ENCODE measurements at regions not wholly inside any gene's neighbourhood (a gene's known extent, or its start where the extent isn't known, plus 50 kb on each side); places are given as distances from the start of the nearest gene placed in this dataset.
"Not testable (repeated sequence)": the region's sequence is repeated elsewhere in the genome, so short reads cannot be mapped to it uniquely, and the experiment has no call there.

DNA sequence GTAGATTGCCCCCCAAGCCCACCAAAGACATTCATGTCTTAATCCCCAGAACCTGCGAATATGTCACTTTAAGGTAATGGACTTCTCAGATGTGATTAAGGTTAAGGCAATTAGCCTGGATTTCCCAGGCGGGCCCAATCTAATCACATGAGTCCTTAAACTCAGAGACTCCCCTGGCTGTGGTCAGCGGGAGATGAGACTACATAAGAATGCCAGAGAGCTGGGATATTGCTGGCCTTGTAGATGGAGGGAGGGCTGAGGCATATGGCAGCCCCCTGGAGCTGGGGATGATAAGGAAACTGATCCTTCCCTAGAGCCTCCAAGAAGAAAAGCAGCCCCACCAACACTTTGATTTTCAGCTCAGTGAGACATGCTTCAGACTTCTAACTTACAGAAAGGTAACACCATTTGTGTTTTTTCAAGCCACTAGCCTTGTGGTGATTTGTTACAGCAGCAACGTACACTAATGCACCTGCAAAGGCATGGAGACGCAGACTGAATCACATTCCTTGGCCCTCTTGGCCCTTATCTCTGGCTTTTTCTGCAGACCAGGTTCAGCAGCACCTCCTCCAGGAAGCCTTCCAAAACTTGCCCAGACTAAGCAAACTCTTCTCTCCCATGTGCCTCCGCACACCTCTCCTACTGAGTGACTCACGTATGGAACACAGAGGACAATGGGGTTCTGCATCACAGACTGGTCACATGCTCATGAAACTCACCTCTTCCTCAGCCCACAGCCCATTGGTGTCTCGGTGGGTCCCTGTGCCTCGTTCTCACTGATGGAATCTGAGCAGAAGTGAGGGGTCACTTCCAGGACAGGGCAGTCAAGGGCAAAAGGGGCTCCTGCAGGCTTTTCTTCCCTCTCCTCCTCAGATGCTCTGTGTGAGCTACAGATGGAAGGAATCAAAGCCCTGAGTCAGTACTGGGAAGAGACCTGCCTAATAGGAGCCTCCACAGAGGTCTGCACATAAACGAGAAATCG, 86.3 kb upstream of the HMGXB4 start:
- TF ChIP-seq POLR2A (IDR thresholded peaks at IDR 0.05; ENCODE audit: low read depth, low read length), result no peak
- no peak for FAIRE-seq
- DNase-seq (ENCODE audit: insufficient read length, low spot score), result no peak

DNA sequence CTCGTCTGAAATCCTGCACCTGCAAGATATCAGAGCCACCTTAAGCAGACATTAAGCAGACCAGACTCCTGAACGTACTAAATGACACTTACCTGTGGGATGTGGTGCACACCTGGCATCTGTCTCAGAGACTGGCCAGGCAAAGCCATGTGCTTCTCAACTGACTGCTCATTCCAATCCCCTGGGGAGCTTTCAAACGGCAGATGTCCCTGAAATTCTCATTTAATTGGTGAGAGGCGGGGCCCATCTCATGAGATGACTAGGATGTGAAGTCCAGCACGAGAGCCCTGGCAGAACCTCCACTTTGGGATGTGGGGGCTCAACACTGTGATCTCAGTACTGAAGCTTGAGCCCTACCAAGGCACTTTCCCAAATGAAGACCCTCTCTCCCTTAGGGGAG, 84.9 kb upstream of the HMGXB4 start:
- FAIRE-seq (no peak), DNase-seq (ENCODE audit: insufficient read length, low spot score) (no peak)
- TF ChIP-seq POLR2A (IDR thresholded peaks at IDR 0.05; ENCODE audit: low read depth, low read length), result no peak

DNA sequence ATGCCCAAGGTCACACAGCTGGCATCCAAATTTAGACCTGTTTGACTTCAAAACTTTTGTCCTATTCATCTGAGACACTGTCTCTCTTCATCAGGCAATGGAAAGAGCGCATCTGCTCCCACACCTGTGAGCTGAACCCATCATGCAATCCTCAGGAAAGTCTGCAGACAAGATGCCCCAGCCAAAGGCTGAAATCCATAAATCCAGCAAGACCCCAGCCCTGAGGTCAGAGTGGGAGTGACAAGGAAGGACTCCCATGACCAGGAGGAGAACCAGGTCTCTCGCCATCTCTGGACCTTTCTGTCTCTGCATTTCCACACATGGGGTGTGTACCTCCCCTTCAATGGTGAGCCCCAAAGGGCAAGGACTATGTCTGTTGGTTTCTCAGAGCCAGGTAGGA, 83.6 kb upstream of the HMGXB4 start:
- no peak for TF ChIP-seq POLR2A (IDR thresholded peaks at IDR 0.05; ENCODE audit: low read depth, low read length)
- FAIRE-seq (no peak), DNase-seq (ENCODE audit: insufficient read length, low spot score) (no peak)

DNA sequence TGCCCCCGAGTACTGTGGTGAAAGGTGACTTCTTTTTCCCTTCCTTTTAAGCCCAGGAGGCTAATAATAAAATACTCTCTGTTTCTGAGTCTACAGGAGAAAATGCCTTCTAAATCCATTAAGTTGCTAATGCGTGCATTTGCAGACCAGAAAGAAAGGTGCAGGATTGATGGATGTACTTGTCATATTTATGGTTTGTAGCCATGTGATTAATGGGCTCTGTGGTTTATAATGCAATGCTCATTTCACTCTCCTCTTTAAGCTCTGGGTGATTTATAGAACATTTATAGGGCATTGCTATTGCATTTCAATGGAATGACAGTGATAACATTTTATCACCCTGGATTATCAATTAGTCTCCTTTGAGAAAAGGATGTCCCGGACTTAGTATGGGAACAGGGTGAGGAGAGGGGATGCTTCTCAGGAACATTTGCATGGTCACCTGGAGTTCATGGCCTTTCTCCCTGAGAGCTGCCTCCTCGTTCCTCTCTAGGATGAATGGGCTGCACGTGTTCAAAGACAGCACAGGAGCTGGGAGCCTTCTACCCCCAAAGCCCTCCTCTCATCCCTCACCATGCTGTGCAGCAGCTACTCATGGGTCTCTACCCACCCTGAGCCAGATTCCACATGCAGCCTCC, 82.8 kb upstream of the HMGXB4 start:
- no peak for DNase-seq (ENCODE audit: insufficient read length, low spot score)
- no peak for FAIRE-seq
- no peak for TF ChIP-seq POLR2A (IDR thresholded peaks at IDR 0.05; ENCODE audit: low read depth, low read length)

DNA sequence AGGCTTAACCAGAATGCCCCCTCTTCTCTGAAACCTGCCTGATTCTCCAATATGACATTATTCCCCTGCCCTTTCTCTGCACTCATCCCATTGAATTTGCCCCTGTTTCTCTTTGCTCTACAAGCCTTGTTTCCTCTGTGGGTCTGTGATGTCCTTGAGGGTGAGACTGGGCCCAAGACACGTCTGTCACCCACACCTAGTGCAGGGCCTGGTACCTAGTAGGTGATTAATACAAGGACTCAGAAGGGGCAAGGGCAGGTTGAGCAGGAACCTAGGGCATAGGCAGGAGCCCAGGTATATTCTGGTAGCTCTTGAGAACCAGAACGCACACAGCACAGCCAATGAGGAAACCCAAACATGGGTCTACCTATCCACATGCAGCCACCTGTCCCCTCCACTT, 81.9 kb upstream of the HMGXB4 start:
- no peak for TF ChIP-seq POLR2A (IDR thresholded peaks at IDR 0.05; ENCODE audit: low read depth, low read length)
- DNase-seq (ENCODE audit: insufficient read length, low spot score), result no peak
- no peak for FAIRE-seq

DNA sequence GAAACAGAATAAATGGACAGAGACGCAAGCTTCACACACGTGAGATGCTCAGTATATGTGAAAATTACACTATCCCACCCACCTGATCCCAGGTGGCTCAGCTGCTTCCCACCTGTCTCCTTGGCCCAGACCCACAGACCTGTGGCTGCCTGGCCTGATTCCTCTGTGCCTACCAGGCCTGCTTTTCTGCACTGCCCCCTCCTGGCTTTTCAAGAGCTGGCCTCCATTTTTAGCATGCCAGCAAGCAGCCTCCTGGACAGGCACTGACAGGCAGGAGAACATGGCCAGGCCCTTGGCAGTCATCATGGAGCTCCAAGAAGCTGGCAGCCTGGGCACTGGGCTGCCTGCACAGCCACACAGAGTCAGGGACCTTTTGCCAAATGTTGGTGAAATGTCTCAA, 79.5 kb upstream of the HMGXB4 start:
- DNase-seq (ENCODE audit: insufficient read length, low spot score), result no peak
- TF ChIP-seq POLR2A (IDR thresholded peaks at IDR 0.05; ENCODE audit: low read depth, low read length), result no peak
- FAIRE-seq, result no peak

DNA sequence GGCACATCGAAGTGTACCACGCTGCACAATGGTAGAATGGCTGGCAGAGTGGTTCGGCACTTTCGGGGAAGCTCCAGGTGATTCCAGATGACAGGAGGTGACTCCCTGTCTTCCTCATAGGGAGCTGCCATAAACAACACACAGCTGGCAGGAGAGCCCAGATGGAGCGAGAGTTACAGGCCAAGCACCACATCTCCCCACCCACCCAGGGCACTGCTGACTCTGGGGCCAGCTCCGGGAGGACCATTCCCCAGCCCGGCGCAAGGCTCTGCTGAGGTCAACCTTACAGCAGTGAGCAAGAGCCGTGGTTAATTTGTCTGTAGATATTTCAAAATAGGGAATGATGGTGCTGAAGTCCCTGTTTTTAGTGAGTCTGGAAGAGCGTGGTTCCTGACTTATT, 78.8 kb upstream of the HMGXB4 start:
- no peak for FAIRE-seq
- TF ChIP-seq POLR2A (IDR thresholded peaks at IDR 0.05; ENCODE audit: low read depth, low read length), result no peak
- no peak for DNase-seq (ENCODE audit: insufficient read length, low spot score)

DNA sequence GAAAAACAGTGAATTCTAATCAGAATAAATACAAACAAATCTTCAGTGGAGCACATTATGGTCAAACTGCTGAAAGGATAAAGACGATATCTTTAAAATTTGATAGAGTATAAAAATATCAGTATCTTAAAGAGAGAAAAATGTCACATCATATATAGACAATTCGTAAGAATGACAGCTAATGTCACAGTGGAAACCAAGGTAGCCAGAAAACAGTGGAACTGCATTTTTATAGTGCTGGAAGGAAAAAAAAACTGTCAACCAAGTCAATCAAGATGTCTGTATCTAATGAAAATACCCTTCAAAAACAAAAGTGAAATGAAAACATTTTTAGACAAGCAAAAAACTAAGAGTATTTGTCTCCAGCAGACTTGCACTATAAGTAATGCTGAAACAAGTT, 73.4 kb upstream of the HMGXB4 start:
- no peak for TF ChIP-seq POLR2A (IDR thresholded peaks at IDR 0.05; ENCODE audit: low read depth, low read length)
- DNase-seq (ENCODE audit: insufficient read length, low spot score) (no peak), FAIRE-seq (no peak)

DNA sequence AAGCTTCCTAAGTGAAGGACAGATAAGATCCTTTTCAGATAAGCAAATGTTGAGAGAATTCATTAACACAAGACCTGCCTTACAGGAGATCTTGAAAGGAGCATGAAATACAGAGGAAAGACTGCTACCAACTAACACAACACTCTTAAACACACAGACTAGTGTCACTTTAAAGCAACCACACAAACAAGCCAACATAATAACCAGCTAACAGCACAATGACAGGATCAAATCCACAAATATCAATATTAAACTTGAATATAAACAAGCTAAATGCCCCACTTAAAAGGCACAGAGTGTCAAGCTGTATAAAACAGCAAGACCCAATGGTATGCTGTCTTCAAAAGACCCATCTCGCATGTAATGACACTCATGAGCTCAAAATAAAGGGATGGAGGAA, 70.8 kb upstream of the HMGXB4 start:
- DNase-seq (ENCODE audit: insufficient read length, low spot score) (no peak), FAIRE-seq (no peak)
- no peak for TF ChIP-seq POLR2A (IDR thresholded peaks at IDR 0.05; ENCODE audit: low read depth, low read length)

DNA sequence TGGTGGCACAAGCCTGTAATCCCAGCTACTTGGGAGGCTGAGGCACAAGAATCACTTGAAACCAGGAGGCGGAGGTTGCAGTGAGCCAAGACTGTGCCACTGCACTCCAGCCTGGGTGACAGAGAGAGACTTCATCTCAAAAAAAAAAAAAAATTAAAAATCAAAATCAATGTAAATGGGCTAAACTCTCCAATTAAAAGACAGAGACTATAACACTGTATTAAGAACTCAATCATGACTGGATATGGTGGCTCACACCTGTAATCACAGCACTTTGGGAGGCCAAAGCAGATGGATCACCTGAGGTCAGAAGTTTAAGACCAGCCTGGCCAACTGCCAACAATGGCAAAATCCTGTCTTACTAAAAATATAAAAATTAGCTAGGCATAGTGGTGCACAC, 68.4 kb upstream of the HMGXB4 start:
- not testable (repeated sequence) for FAIRE-seq; DNase-seq (ENCODE audit: insufficient read length, low spot score)

DNA sequence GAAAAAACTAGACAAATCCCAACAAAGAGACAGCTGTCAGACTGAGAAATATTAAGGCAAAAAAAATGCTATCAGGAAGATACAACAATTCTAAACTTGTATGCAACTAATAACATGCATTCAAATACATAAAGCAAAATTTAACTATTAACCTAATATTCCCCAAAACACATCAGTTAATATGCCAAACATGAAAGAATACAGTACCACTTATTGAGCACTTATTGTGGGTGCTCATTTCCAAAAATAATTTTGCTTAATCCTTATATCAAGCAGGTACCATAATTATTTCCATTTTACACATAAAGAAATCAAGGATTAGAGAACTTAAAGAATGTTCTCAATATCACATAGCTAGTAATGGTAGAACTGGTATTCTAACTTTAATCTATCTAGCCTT, 67.7 kb upstream of the HMGXB4 start:
- DNase-seq (ENCODE audit: insufficient read length, low spot score) (no peak), FAIRE-seq (no peak)
- TF ChIP-seq POLR2A (IDR thresholded peaks at IDR 0.05; ENCODE audit: low read depth, low read length), result no peak

DNA sequence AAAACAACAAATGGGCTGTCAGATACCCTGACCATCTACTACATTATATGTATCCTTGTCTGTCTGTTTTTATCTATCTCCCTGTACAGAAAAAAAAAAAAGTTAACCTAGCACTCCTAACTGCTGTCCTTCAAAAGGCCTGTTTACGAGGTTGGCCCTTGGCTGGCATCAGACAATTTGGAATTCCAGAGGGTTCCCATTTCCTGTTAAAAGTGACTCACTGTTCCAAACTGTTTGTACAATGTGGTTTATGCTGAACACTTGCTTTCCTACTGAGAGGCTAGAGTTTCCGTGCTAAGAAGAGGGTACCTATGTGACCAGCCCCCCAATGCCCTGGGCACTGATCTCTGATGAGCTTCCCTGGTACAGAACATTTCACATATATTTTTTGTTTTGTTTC, 65.9 kb upstream of the HMGXB4 start:
- DNase-seq (ENCODE audit: insufficient read length, low spot score) (peak; percentile 17), FAIRE-seq (peak; percentile 94)
- TF ChIP-seq POLR2A (IDR thresholded peaks at IDR 0.05; ENCODE audit: low read depth, low read length), result no peak

DNA sequence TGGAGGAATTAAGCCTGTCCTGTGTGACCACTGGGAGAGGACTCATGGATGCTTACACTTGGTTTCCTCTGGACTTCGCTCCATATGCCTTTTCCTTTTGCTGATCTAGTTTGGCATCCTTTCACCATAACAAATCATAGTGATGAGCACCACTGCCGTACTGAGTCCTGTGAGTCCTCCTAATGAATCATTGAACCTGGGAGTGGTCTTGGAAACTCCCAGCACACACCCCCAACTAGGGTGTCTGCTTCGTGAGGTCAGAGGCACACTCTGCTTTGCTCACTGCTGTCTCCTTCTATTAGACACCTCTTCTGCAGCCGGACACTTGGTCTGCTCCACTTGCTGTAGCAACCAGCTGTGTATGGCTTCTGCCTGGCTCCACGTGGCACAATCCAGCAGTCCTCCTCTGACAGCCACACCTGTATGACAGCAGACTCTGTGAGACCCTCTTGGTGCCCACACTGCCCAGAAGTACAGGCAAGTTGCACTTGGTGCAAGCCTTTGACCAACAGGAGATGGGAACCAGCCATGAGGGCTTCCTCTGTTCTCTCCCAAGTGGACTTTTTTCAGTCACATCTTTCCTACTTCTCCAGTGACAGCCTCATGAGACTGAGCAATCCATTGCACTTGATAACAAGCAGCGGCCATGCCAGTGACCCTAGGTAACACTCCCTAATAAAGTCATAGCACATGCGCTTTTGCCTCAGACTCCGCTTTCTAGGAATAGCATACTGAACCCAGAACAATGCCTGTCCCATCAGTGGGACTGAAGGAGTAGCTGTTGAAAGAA, 65.0 kb upstream of the HMGXB4 start:
- no peak for TF ChIP-seq POLR2A (IDR thresholded peaks at IDR 0.05; ENCODE audit: low read depth, low read length)
- DNase-seq (ENCODE audit: insufficient read length, low spot score) (peak; percentile 26), FAIRE-seq (peak; percentile 58)

DNA sequence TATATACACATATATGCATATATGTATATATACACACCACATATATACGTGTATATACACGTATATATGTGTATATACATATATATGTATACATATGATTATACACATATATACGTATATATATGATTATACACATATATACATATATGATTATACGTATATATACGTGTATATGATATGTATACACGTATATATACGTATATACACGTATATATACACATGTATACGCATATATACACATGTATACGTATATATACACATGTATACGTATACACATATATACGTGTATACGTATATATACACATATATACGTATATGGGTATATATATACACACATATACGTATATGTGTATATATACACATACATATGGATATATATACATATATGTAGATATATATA, 62.1 kb upstream of the HMGXB4 start:
- no peak for TF ChIP-seq POLR2A (IDR thresholded peaks at IDR 0.05; ENCODE audit: low read depth, low read length)
- no peak for DNase-seq (ENCODE audit: insufficient read length, low spot score)
- FAIRE-seq, result no peak

Data from H54 (cell line).